CD4-positive, alpha-beta T cell treated with Interleukin-15 for 1 hour (primary cell): ENCODE measurements at regions not wholly inside any gene's neighbourhood (a gene's known extent, or its start where the extent isn't known, plus 50 kb on each side); places are given as distances from the start of the nearest gene placed in this dataset.

Experiments used
- DNase-seq: peaks from one replicate; pipeline ENCODE4 v3.0.0-alpha.2; 2020

DNA sequence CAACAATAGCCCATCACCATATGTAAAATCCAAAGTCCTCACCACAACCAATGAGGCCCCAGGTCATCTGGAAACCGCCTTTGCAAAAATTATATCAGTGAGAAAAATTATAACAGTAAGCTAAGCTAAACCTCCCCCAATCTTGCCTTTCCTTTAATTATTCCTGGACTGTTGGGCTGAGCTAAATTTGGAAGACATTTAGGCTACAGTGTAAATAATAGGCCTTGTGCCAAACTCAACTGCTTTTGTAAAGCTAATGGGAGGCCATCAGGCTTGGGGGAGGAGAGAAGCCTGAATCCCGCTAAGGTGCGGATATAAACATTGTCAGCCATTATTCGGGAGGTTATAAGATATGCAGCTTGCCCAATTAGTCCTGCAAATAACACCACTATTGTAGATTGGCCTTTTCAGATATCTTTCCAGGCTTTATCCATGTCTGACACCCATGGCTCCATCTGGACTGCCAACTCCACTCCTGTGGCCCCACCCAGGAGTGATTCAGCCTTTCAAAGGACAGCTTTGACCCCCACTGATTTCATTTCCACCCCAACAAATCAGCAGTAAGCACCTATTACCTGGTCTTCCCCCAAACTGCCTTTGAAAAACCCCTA lies 53.0 kb upstream of the CA12 start:
- no peak for DNase-seq

DNA sequence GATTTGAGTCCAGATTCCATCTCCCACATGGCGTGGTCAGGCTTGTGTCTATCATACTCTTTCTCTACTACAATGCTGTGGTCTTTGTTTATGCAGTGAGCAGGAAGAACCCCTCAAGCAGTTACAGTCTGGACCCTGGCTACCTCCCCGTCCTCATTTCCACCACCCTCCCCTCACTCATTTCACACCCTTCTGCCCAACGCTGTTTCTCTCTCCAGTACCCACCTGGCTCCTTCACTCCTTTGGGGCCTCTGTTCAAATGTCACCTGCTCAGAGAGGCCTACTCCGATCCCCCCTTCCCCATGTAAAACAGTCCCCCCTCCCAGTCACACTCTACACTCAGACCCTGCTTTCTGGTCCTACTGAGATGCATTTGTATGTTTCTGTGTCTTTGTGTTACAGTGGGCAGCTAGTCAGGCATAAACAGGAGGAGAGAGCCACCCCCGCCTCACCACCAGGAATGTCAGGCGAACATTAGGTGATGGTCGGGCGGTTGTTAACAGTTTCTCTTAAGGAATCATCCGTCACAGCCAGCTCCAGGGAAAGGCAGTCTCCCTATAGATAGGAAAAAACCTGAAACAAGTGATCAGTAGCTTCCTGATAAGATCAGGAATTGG lies 53.7 kb upstream of the CA12 start:
- DNase-seq = no peak

DNA sequence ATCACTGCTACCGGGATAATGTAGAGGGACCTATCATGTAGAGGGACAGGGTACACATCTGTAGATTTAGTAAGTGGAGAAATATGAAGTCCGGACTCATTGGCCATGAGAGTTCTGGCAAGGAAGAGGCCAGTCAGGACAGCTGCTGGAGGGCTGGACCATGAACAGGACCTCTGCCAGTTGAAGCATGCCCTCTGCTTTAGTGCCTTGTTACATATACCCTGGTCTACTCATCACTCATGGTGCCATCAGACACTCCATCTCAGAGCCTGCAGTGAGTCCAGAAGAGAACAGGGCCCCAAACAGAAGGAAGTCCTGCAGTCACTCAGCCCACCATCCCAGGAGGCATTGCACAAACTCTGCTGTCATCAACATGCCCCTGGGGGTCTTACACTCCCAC lies 54.7 kb upstream of the CA12 start:
- no peak for DNase-seq

DNA sequence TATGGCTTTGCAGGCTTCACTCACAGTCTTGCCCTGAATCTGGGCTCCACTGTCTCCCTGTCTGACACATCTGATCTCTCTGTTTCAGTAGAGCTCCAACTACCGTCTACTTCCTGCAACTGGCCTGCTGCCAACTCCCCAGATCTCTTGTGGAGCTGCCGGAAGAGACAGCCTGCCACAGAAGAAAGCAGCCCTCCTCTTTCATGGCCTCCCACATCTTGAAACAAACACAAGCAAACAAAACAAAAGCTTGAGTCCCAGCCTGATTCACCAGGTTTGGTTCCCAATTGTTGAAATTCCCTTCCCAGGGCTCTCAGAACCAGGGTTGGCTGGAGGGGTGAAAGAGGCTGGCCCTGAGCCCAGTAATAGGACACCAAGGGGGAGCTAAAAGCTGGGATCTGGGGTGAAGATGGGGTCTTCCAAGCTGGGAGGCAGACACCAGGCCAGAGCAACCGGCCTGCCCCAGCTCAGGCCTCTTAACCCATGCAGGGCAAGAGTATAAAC lies 55.3 kb upstream of the CA12 start:
- DNase-seq = peak; percentile 77

DNA sequence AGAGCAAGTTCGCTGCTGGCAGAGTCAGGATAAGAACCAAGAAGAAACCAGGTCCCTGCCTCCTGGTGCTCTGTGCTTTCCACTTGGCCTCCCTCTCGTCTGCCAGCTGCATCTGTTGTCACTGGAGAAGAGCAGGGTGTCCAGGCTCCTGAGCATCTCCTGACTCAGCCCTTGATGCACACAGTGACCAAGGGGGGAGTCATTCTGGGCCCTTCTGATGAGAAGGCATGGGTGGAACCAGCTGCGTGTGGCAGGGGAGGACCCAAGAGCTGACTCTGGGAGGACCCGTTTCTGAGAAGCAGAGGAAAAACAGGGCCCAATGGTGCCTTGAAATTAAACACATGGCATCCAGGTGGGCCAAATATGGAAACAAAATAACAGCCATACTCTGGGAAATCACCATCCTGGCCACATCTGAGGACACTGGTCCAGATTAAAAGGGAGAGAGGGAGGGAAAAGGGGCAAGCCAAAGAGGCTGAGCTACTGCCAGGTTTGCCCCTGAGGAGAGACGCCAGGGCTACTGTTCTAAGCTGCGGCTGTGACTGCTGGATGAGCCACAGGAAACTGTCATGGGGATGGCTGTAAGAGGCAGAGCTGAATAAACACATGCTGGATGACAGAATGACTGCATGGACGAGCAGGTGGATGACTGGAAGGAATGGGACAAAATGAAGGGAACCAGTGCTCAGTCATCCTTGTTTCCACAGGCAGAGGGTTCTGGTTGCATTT lies 58.1 kb upstream of the CA12 start:
- DNase-seq = no peak

DNA sequence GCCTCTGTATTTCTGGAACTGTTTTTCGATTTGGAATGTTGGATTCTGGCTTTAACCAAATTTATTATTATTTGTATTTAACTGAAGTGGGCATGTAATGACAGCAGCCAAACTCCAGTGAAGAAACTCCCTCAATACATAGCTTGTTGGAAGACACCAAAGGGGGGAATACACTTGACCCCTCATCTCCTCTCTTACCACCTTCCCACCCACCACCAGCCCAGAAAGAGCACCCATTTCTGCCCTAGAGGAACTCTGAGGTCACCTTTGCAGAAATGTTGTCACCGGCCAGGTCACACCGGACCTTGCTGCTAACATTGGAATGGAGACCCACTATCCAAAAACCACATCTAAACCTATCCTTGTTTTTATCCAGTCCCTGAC lies 58.6 kb upstream of the CA12 start:
- no peak for DNase-seq

DNA sequence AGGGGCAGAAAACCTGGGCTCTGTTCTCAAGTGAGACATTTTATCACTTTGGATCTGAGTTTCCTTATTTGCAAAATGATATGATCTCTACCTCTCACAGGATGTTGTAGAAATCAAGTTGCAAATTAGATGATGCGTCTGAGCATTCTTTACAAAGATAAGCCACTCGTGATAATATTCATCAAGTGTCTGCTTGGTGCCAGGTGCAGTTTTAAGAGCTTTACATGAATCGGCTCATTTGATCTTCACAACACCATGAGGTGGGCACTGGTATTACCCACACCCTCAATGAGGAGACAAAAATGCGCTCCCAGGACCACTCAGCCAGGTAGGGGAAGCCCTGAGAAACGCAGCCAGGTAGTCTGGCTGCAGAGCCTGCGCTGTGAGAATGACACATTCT lies 59.1 kb upstream of the CA12 start:
- no peak for DNase-seq

DNA sequence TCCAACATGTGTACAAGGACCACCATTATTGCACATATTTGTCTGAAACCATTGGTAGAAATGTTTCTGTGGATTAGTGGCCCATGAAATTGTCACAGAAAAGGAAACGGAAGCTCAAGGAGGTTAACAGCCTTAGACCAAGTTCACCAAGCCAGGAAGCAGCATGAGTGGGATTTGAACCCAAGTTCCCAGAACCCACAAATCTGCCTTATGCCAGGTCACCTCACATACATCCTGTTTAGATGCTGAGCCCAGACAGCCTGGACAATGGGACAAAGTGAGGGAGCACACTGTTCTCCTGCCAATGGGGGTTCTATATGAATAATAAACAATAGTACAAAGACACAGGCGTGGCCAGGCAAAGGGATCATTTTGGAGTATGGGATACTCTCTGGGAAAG lies 59.6 kb upstream of the CA12 start:
- no peak for DNase-seq

DNA sequence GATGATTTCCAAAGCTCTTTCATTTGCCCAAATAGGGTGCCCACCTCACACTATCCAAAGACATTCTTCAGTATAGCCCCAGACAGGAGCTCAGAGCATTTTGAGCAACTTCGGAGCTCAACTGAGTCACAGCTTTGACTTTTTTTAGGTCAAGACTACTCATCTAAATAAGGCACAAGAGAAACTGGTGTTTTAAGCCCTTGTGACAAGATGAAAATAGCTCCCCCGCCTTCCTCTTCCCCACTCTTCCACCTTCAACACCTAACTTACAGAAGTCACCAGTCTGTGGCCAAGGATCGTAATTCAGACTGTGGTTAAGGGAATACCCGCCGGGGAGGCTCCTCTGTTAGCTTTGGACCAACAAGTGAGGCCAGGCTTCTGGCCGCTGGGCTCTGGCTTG lies 60.4 kb upstream of the CA12 start:
- DNase-seq = no peak

DNA sequence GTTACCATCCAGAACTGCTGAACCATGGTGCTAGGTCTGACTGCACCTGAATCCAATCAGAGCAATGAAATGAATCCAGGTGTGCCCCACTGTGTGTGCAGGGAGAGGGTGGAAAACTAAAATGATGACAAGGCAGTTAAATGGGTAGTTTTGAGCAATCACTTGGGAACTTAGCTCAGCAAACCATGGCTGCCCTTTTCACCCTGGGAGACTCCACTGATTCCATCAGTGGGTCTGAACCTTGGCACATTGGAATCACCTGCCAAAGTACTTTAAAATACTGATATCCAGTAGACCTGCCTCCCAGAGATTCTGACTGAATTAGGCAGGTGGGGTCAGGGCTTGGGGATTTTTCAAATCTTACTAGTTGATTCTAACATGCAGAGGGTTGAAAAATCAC lies 59.8 kb upstream of the USP3 start:
- no peak for DNase-seq

DNA sequence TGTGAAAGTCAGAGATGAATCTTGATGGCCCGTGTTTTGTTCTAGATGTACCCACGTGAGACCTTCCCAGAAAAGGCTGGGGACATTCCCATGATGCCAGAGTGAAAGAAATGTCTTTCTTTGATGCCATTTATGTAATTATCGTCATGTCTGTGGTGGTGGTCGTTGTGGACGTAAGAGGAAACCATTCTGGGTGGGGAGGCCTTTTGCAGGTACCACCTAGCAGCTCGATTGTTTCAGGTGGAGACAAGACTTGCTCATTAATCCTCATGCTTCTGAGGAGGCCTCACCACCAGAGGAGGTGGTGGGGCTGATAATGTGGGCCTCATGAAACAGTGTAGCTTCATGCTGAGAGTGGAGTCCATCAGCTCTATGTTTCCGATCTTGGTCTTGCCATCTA lies 58.1 kb upstream of the USP3 start:
- peak; percentile 64 for DNase-seq

DNA sequence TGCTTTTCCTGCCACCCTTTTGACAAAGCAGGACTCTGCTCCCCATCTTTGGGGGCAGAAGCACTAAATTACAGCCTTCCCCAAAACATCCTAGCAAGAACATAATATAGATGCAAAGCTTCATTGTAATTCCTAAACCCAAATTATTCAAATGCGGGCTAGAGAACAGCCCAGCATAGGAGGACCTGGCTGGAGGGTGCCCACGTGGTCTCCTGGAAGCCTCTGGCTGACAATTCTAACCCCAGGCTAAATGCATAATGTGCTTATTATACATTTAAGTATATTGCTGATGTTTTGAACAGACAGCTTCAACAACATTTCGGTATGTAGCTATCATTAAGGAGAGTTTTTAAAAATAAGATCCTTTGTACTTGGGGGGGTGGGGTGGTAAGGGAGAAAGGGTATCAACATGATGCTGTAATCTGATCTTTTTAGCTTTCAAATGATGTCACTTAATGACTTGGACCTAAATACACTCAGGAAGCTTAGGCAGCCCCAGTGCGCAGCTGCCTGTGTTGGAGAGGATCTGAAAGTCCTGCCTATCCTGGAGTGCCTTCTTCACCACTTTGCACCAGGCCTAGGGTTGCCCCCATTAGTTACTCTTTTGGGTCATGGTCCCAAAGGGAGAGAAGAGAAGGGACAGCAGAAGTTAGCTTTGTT lies 57.2 kb upstream of the USP3 start:
- DNase-seq = no peak

DNA sequence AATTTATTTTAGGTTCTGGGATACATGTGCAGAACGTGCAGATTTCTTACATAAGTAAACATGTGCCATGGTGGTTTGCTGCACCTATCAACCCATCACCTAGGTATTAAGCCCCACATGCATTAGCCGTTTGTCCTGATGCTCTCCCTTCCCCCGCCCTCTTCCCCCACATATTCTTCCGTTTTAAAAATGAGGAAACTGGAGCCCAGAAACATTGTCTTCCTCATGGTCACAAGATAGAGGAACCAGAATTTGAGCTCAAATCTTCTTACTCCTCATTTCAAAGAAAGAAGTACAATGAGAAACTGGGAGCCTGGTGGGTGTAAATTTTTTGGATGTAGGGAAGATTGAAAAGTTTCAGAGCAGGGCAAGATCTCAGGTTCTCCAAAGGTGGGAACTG lies 56.1 kb upstream of the USP3 start:
- no peak for DNase-seq

DNA sequence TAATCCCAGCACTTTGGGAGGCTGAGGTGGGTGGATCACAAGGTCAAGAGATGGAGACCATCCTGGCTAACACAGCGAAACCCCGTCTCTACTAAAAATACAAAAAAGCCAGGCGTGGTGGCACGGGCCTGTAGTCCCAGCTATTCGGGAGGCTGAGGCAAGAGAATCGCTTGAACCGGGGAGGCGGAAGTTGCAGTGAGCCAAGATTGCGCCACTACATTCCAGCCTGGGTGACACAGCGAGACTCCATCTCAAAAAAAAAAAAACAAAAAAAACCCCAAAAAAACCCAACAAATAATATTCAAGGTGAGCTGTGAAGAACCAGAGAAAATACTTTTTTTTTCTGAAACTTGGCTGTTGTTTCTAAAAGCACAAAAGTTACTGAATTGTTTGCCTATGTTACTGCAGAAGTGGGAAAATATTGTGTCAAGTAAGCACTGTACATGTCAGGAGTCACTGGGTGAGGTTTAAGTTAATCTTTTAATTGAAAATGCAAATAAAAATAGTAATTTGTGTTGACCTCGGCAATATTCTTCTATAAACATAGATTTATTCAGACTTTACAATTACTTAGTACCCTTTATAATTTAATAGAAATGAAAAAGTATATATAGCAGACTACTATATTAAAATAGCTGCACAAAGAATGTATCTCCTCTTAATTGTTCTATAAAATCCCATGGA lies 55.4 kb upstream of the USP3 start:
- peak; percentile 53 for DNase-seq

DNA sequence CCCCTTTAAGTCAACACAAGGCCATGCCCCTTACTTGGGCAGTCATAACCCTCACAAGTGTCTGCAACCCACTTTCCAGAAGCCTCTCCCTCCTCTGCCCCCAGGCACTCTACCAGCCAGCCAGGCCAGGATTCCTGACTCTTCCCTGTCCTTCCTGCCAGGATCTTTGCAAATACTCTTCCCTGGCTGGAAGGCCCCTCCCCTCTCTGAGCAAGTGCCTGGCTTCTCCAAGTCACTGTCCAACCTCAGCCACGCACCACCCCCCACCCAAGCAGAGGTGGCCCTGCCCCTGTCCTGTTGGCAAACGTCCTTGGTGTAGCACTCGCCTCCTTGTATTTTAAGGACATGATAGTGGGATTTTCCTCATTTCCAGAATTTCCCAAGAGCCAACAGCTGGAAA lies 54.7 kb upstream of the USP3 start:
- DNase-seq = no peak

DNA sequence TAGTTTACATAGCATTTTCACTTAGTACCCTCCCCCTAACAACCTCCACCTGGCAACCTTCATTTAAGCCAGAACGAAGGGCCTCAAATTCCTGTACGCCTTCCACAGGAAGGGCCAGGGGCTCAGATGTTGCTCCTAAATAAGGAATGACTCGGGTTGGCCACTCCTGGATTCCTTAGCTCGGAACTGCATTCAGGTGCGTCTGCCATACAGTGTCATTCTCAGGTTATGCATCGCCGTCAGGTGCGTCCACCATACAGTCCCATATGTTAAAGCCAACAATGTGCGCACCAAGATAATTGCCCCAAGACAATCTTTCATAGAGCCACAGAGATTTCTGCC lies 53.5 kb upstream of the USP3 start:
- DNase-seq = no peak

DNA sequence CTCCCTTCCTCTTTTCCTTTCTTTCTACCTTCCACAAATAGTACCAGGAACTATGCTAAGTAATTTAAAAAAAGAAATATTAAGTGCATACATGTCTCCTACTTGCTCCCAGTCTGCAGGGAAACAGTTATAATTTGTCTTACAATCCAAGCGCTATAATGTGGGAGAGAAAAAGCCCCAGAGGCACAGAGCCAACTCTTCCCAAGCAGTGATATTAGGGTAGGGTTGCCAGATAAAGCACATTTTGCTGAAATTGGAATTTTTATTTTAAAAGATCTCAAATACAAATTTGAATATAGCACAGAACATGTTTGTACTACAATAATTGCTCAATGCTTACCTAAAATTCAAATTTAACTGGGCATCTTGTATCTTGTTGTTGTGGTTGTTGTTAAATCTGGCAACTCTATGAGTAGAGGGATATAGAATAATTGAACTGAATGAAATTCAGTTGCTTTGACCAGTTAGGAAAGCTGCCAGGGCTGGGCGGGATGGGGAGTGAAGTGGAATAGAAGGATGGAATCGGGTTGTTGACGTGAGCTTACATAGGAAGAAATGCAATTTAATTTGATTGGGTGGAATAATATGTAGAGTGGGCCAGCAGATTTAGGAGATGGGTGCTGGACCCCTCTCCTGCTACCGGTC lies 52.6 kb upstream of the USP3 start:
- no peak for DNase-seq

DNA sequence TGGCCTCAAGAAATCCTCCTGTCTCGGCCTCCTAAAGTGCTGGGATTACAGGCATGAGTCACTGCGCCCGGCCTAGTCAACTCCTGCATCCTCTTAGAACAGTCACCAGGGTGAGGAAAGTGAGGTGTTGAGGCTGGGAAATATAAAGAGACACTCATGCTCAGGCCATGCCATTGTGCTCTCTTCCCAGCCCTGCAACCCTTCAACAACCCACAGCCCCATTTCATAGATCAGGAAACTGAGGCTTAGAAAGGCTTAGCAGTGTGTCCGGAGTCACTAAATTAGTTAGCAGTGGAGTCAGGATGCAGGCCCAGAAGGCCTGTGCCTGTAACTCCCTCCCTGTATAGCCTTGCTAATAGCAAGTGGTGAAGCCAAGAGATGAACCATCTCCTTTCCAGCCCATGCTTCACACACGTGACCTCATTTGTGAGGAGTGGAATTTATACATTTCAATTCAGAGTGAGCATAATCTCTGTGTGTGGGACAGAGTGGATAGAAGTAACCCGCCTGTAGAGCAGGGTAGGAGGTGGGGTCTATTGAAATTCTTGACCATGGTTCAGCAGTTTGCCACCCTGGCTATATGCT lies 51.7 kb upstream of the USP3 start:
- DNase-seq = no peak

DNA sequence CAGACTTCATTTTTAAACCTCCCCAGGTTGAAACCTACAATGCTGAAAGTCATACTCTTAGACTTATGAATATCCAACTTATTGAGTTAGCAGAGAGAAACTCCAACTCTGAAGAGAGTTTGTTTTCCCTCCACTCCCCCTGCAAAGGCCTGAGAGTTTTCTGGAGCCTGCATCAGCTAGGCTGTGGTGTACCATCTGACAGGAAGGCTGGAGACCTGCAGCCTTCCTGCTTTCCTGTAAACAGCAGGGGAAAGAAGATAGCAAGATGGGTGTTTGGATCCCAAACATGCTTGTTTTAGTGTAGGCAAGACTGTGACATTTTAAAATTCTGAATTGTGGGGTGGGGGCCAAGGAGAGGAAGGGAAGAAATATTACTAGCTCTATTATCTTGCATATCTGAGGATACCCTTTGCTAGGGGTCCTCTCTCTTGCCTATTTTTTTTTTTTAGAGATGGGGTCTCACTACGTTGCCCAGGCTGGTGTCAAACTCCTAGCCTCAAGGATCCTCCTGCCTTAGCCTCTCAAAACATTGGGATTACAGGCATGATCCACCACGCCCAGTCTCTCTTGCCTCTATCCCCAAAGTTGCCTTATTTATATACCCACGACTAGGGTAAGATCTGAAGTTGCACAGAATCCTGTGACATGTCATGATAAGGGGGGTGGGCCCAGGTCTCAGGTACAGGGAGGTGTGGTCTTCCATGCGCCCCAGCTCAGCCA lies 51.0 kb upstream of the USP3 start:
- DNase-seq = no peak

DNA sequence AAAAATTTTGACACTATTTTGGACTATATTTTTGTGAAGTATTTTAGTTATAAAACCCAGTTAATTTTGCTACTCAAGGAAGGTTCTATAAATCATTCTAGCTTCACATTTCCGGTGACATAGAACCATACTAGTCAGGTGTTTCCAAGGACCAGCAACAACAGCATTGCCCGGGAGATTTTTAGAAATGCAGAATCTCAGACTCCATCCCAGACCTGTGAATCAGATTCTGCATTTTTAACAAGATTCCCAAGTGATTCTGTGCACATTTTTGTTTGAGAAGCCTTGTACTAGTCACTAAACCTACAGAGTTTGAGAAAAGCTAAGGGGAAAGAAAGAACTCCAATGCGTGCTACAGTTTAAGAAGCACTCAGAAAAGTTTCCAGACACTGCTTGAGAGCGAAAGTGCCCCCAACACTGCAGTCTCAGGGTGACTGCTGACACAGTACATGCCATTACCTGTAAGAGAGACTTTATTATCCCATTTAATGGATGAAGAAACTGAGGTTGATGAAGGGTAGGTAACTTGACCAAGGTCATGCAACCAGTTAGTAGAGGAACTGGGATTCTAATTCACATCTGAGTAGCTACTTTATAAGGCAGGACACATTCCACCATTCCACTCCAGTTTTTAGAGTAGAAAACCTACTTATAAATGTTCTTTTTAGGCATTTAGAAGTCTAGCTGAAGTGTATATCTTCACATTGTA lies 49.7 kb upstream of the USP3 start:
- DNase-seq = no peak
